SJCRH30 (cell line): ENCODE measurements at regions not wholly inside any gene's neighbourhood (a gene's known extent, or its start where the extent isn't known, plus 50 kb on each side); places are given as distances from the start of the nearest gene placed in this dataset.

Source experiments
- DNase-seq, 2 experiments: peaks; one replicate each; pipeline ENCODE4 v3.0.0-alpha.2; 2015 to 2020
- H3K27ac ChIP-seq: fragments of 250-450 bp; sonication (Bioruptor Pico); 2 replicates; pipeline ENCODE4 v1.5.1; 2020; ENCODE audit warnings: mild to moderate bottlenecking, moderate library complexity
- H3K27me3 ChIP-seq: fragments of 250-450 bp; sonication (Bioruptor Pico); 2 replicates; pipeline ENCODE4 v1.5.1; 2020; ENCODE audit warnings: mild to moderate bottlenecking, moderate library complexity
- H3K36me3 ChIP-seq: fragments of 250-450 bp; sonication (Bioruptor Pico); 2 replicates; pipeline ENCODE4 v1.5.1; 2020; ENCODE audit warnings: mild to moderate bottlenecking, moderate library complexity
- H3K4me1 ChIP-seq: fragments of 250-450 bp; sonication (Bioruptor Pico); 2 replicates; pipeline ENCODE4 v1.5.1; 2020; ENCODE audit warnings: mild to moderate bottlenecking, moderate library complexity
- H3K4me3 ChIP-seq: fragments of 250-450 bp; sonication (Bioruptor Pico); 2 replicates; pipeline ENCODE4 v1.5.1; 2020; ENCODE audit warnings: mild to moderate bottlenecking, moderate library complexity
- H3K9me3 ChIP-seq: fragments of 250-450 bp; sonication (Bioruptor Pico); replicated peaks from 2 replicates; pipeline ENCODE4 v1.5.1; 2020; ENCODE audit warnings: mild to moderate bottlenecking, moderate library complexity

GRCh38 chr12:132385923-132386751 is 56.7 kb upstream of the GALNT9 start:
- no peak for DNase-seq
- Histone ChIP-seq H3K4me1 (no peaks in the 10 kb centered on the region), H3K27ac (no peak overlapping the region), H3K36me3 (no peaks in the 10 kb centered on the region), H3K27me3 (no peaks in the 10 kb centered on the region), H3K9me3 (no peaks in the 10 kb centered on the region), H3K4me3 (no peak overlapping the region)

- H3K4me1 ChIP-seq = peaks cover 5% of the 10 kb centered on the region; the same call in 1 of the 2 replicates
- DNase-seq = no peak
- H3K4me3 ChIP-seq = no peak overlapping the region
- H3K36me3 ChIP-seq = no peaks in the 10 kb centered on the region
- peaks cover 4% of the 10 kb centered on the region; the same call in 1 of the 2 replicates for H3K9me3 ChIP-seq
- no peak overlapping the region for H3K27ac ChIP-seq
- H3K27me3 ChIP-seq = no peaks in the 10 kb centered on the region
These were observed 55.8 kb upstream of the GALNT9 start for GRCh38 chr12:132384916-132385774.

GRCh38 chr12:132380641-132381040 is 51.3 kb upstream of the GALNT9 start:
- no peaks in the 10 kb centered on the region for H3K27me3 ChIP-seq

GRCh38 chr12:132379996-132380395 is 50.6 kb upstream of the GALNT9 start:
- Histone ChIP-seq H3K9me3 (peaks cover 4% of the 10 kb centered on the region; the same call in 1 of the 2 replicates), H3K4me3 (peak overlapping the region; percentile 28), H3K36me3 (no peaks in the 10 kb centered on the region), H3K4me1 (peaks cover 8% of the 10 kb centered on the region; the same call in 1 of the 2 replicates), H3K27ac (peak overlapping the region; percentile 70), H3K27me3 (no peaks in the 10 kb centered on the region)
- DNase-seq = peak; percentile 58 to 73

More at GRCh38 chr12:132380641-132381040, 51.3 kb upstream of the GALNT9 start:
- Histone ChIP-seq H3K27ac (peak overlapping the region; percentile 70), H3K9me3 (peaks cover 4% of the 10 kb centered on the region; the same call in 1 of the 2 replicates), H3K4me3 (peak overlapping the region; percentile 28; the same call in 1 of the 2 replicates), H3K4me1 (peaks cover 8% of the 10 kb centered on the region; the same call in 1 of the 2 replicates), H3K36me3 (no peaks in the 10 kb centered on the region)
- DNase-seq = peak; percentile 67 to 83

GRCh38 chr12:132379576-132379975 is 50.2 kb upstream of the GALNT9 start:
- Histone ChIP-seq H3K9me3 (peaks cover 4% of the 10 kb centered on the region; the same call in 1 of the 2 replicates), H3K27me3 (no peaks in the 10 kb centered on the region), H3K4me3 (no peak overlapping the region)

More at GRCh38 chr12:132379576-132379975, 50.2 kb upstream of the GALNT9 start:
- H3K36me3 ChIP-seq = no peaks in the 10 kb centered on the region
- no peak for DNase-seq
- H3K4me1 ChIP-seq = peaks cover 8% of the 10 kb centered on the region; the same call in 1 of the 2 replicates
- no peak overlapping the region for H3K27ac ChIP-seq
